Prostate gland (tissue), 2 donors: ENCODE measurements at regions not wholly inside any gene's neighbourhood (a gene's known extent, or its start where the extent isn't known, plus 50 kb on each side); places are given as distances from the start of the nearest gene placed in this dataset.

Experiments
- DNase-seq: peaks from one replicate; pipeline ENCODE4 v3.0.0-alpha.2; 2019; ENCODE audit warnings: low spot score
- H3K27ac ChIP-seq, 2 donors: fragments of 200-600 bp; sonication (generic); 2 replicates each; pipeline ENCODE4 v1.5.1; 2017 to 2019
- H3K27me3 ChIP-seq: fragments of 200-600 bp; sonication (generic); replicated peaks from 2 replicates; pipeline ENCODE4 v1.5.1; 2019; ENCODE audit not compliant: insufficient read depth
- H3K36me3 ChIP-seq, 2 donors: fragments of 200-600 bp; sonication (generic); 1 replicate in 1 of 2; 2 replicates in 1 of 2; pipeline versions ENCODE4 v1.5.1 to v1.8.1; 2017 to 2019
- H3K4me1 ChIP-seq: fragments of 200-600 bp; sonication (generic); replicated peaks from 2 replicates; pipeline ENCODE4 v1.5.1; 2019
- H3K4me3 ChIP-seq, 2 donors: fragments of 200-600 bp; sonication (generic); 2 replicates each; pipeline ENCODE4 v1.5.1; 2017 to 2019
- H3K9me3 ChIP-seq: fragments of 200-600 bp; sonication (generic); 2 replicates; pipeline ENCODE4 v1.5.1; 2017
- CTCF ChIP-seq, 4 experiments: fragments of 200-600 bp in 2 of 4; fragments of 450-650 bp in 2 of 4; sonication (generic) in 2 of 4; IDR thresholded peaks; 1 replicate in 3 of 4; 2 replicates in 1 of 4; pipeline ENCODE4 v1.5.1; 2016 to 2019; ENCODE audit warnings: antibody characterized with exemption in 4 of 4, mild to moderate bottlenecking in 2 of 4, moderate library complexity in 2 of 4
- POLR2A ChIP-seq: fragments of 450-650 bp; IDR thresholded peaks from one replicate; pipeline ENCODE4 v1.6.1; 2016; ENCODE audit warnings: antibody characterized with exemption, mild to moderate bottlenecking
- POLR2AphosphoS5 ChIP-seq: sonication (generic); formaldehyde crosslinking; IDR thresholded peaks from one replicate; pipeline ENCODE4 v1.6.1; 2017; ENCODE audit warnings: antibody characterized with exemption
- WGBS: methylation state at CpG from one replicate; pipeline ENCODE4 v1.1.5; 2018; 5-methylcytosine and 5-hydroxymethylcytosine counted together
- intact Hi-C: fragments of 100-400 bp; cut with DNase I; formaldehyde crosslinking; loops from one replicate; pipeline ENCODE4 v1.14.2; 2022

- Histone ChIP-seq H3K4me1 (no peaks in the 10 kb centered on the region), H3K36me3 (no peaks in the 10 kb centered on the region), H3K9me3 (no peaks in the 10 kb centered on the region), H3K27me3 (no peaks in the 10 kb centered on the region), H3K27ac (no peak overlapping the region), H3K4me3 (no peak overlapping the region)
- intact Hi-C loops, result no loop called here
- 34% methylated on average over 1 of the region's 1 CpG for WGBS
- no peak for TF ChIP-seq POLR2A
- TF ChIP-seq POLR2AphosphoS5, result no peak
- no peak for DNase-seq
These were observed 391.0 kb downstream of the GPAT3 start for GRCh38 chr4:83926950-83927349.

GRCh38 chr4:83923341-83923740 lies 387.4 kb downstream of the GPAT3 start:
- no peak for TF ChIP-seq POLR2AphosphoS5
- TF ChIP-seq POLR2A, result no peak
- TF ChIP-seq CTCF (IDR thresholded peaks at IDR 0.05), result no peak
- Histone ChIP-seq H3K27me3 (no peaks in the 10 kb centered on the region), H3K4me3 (no peak overlapping the region), H3K9me3 (no peaks in the 10 kb centered on the region), H3K4me1 (no peaks in the 10 kb centered on the region), H3K36me3 (no peaks in the 10 kb centered on the region), H3K27ac (no peak overlapping the region)
- no peak for DNase-seq
- intact Hi-C loops, result no loop called here
- 88% methylated on average over 1 of the region's 1 CpG for WGBS

- Histone ChIP-seq H3K36me3 (no peaks in the 10 kb centered on the region), H3K27me3 (no peaks in the 10 kb centered on the region), H3K9me3 (no peaks in the 10 kb centered on the region), H3K27ac (no peak overlapping the region), H3K4me1 (no peaks in the 10 kb centered on the region), H3K4me3 (no peak overlapping the region)
- no peak for DNase-seq
- WGBS, result 26% methylated on average over 1 of the region's 1 CpG
- no peak for TF ChIP-seq POLR2A
- TF ChIP-seq CTCF (IDR thresholded peaks at IDR 0.05), result no peak
- no peak for TF ChIP-seq POLR2AphosphoS5
- intact Hi-C loops, result no loop called here
These were observed 386.5 kb downstream of the GPAT3 start for GRCh38 chr4:83922402-83922801.

GRCh38 chr4:83921124-83921523 lies 385.2 kb downstream of the GPAT3 start:
- no peak overlapping the region for H3K27ac ChIP-seq
- H3K4me3 ChIP-seq, result no peak overlapping the region
- 95% methylated on average over 8 of the region's 8 CpGs for WGBS
- H3K36me3 ChIP-seq, result no peaks in the 10 kb centered on the region
- no peak for TF ChIP-seq CTCF (IDR thresholded peaks at IDR 0.05)
- no peak for TF ChIP-seq POLR2A
- no peak for TF ChIP-seq POLR2AphosphoS5
- no peaks in the 10 kb centered on the region for H3K4me1 ChIP-seq
- DNase-seq, result no peak
- no peaks in the 10 kb centered on the region for H3K27me3 ChIP-seq
- intact Hi-C loops, result no loop called here
- no peaks in the 10 kb centered on the region for H3K9me3 ChIP-seq

- 69% methylated on average over 3 of the region's 3 CpGs for WGBS
- Histone ChIP-seq H3K36me3 (no peaks in the 10 kb centered on the region), H3K4me1 (no peaks in the 10 kb centered on the region), H3K4me3 (no peak overlapping the region), H3K9me3 (no peaks in the 10 kb centered on the region), H3K27me3 (no peaks in the 10 kb centered on the region), H3K27ac (no peak overlapping the region)
- no peak for DNase-seq
- intact Hi-C loops, result no loop called here
- TF ChIP-seq POLR2AphosphoS5 (no peak), CTCF (IDR thresholded peaks at IDR 0.05) (no peak), POLR2A (no peak)
These were observed 384.5 kb downstream of the GPAT3 start for GRCh38 chr4:83920375-83920774.
